NCI-H2171 treated with DMSO at 0.1 percent for 48 hours (cell line): ENCODE measurements at regions not wholly inside any gene's neighbourhood (a gene's known extent, or its start where the extent isn't known, plus 50 kb on each side); places are given as distances from the start of the nearest gene placed in this dataset.
"Not testable (repeated sequence)": the region's sequence is repeated elsewhere in the genome, so short reads cannot be mapped to it uniquely, and the experiment has no call there.

Experiments used
- DNase-seq: peaks from one replicate; lab custom pipeline; 2025; lab: John Stamatoyannopoulos, UW

DNA sequence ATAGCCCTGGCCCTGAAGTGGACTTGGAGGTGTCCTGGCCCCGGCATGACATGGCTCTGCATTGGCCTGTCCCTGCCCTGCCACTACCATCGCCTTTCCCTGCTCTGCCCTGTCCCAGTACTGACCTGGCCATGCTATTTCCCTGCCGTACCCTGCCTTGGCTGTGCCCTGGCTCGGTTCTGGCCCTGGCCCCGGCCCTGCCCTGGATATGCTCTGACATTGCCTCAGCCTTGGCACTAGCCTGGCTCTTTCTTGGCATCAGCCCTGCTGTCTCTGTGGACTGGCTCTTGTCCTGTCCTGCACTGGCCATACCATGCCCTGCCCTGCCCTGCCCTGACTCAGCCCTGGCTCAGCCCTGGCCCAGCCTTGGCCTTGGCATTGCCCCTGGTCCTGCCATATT is 252.2 kb downstream of the TP53TG3F start:
- DNase-seq: not testable (repeated sequence)

DNA sequence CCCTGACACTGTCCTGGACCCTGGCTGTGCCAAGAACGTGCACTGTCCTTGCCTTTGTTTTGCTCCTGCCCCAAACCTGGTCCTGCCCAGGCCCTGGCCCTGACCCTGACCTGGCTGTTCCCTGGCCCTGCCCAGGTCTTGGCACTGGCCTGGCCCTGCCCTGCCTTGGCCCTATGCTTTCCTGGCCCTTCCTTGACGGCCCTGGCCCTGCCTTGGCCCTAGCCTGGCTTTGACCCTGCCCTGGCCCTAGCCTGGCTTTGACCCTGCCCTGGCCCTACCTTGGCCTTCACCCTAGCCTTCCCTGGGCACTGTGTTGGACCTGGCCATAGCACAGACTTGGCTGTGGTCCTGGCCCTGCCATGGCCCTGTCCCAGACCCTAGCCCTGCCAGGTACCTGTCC is 252.9 kb downstream of the TP53TG3F start:
- DNase-seq: not testable (repeated sequence)

DNA sequence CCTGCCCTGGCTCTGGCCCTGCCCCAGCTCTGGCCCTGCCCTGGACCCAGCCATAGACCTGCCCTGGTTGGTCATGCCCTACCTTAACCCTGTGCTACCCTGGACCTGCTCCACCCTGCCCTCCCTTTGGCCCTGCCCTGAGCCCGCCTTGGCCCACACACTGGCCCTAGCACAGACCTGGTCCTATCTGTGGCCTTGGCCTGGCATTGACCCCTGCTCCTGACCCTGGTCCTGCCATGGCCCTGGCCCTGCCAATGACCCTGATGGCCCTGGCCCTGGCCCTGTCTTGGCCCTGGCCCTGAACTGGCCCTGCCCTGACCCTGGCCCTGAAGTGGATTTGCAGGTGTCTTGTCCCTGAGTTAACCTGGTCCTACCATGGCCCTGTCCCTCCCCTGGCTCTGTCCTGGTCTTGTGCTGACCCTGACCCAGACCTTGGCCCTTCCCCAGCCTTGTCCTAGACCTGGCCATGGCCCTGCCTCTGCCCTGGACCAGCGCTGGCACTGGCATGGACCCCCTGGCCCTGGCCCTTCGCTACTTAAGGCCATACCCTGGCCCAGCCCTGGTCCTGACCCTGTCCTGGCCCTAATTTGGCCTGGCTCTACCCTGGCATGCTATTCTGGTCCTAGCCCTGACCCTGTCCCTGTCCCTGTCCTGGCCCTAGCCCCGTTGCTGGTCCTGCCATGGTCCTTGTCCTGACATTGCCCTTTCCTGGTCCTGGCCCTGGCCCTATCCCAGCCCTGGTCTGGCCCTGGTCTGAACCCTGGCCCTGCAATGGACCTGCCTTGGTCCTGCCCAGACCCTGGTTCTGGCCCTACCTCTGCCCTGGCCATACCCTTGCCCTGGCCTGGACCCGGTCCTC is 253.7 kb downstream of the TP53TG3F start:
- not testable (repeated sequence) for DNase-seq

DNA sequence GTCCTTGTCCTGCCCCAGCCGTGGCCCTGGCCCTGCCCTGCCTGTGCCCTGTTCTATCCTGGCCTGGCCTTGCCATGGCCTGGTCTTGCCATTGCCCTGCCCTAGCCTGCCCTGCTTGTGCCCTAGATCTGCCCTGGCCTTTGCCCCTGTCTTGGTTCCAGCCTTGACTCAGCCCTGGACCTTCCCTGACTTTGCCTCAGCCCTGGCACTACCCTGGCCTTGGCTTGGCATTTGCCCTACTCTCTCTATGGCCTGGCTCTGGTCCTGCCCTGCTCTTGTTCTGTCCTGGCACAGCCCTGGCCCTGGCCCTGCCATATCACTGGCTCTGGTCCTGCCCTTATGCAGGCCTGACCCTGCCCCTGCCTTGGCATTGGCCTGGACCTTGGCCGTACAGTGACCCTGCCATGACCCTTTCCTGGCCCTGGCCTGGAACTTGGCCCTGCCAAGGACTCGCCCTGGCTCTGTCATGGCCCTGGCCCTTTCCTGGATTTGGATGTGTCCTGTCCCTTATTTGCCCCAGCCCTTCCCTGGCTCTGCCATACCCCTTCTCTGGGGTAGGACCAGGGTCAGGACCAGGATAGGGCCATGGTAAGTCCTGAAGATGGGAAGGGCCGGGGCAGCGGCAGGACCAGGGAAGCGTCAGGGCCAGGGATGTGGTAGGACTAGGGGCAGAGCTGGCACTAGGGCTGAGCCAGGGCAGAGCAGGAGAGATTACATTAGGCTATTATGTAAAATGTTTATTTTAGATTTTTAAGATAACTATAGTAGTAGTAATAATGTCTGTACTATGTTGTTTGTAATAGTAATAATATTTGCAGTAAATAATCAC is 254.5 kb downstream of the TP53TG3F start:
- not testable (repeated sequence) for DNase-seq

DNA sequence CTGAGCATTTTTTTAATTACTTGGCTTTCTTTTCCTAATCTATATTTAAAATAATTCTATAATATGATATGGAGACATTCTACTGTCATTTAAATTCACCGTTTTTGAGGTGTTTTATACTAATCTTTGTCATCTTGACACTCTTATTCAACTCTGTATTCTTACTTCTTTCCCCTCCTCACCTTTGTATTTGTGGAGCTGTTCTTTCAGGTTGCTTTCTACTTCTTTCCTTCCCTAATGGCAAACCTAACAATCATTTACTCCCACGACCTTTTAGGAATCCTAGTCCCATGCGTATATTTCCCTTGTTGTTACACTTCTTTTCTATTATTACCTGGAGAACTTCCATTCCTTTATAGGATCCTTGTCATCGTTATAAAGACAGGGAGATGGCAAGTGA is 271.8 kb downstream of the TP53TG3F start:
- DNase-seq: not testable (repeated sequence)

DNA sequence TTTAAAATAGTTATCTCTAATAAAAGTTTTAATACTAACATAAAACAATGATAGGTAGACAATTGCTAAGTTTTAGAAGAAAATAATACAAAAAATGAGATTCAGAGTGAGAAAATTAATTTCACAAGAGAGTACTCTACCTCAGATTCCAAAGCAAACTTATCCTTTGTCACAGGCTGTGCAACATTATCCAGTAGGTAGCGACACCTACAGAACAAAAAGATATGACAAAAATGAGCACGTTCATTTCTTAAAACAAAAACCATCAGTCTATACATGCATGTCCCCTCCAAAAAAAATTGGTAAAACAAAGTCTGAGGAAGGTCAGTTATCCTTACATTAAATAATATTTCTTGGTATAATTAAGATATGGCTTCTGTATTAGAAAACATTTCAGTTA is 275.2 kb downstream of the TP53TG3F start:
- DNase-seq: not testable (repeated sequence)

DNA sequence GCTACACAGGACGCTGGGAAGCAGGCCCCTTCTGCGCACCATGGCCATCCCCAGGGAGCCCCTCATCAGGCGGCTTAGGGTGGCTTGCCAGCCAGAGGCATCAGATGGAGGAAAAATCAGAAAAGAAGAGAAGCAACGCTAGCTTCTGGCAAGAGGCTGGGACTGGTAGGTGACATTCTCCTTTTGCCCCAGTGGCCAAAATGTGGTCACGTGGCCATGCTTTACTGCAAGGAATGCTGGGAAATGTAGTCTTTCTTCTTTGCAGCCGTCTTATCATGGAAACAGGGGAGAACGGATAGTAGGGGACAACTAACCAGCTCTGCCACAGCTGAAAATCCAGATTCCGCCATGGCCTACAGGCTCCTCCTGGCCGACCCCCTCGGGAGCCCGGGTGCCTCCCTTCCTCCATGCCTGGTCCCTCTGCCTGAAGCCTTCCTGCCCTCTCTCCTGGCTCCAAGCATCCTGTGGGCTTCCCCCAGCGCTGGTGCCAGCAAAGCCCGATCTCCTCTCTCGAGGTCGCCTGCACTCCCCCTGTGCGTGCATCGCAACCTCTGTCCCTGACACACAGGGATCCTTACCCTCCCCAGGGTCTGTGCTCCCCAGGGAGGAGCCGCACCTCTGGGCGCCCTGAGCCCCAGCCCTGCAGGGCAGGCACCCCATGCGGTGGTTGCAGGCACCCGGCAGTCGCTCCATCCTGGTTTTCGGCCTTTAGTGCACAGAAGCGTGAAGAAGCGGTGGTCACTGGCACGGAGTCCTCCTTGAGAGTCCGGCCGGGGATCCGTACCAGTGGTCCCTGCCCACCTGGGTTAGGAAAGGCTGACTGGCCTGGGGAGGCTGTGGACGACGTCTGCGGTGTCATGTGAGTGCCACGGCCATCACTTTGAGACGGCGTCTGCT is 307.7 kb downstream of the TP53TG3F start:
- DNase-seq: not testable (repeated sequence)

DNA sequence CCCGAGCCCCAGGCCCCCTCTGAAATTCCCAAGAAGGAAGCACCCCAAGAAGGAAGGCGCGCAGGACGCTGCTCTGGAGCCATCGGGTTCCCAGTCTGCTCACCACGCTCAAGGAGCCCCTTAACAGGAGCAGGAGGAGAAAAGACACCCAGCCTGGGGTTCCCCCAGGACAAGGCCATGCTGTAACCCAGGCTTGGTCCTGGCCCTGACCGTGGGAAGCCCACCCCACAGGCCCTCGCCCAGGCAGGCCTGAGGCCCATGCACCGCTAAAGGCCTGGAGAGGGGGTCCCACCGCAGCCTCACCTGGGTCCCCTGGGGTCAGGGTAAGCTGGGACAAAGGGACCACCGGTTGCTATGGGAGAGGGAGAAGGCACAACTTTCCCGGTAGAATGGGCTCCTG is 309.3 kb downstream of the TP53TG3F start:
- DNase-seq: not testable (repeated sequence)

DNA sequence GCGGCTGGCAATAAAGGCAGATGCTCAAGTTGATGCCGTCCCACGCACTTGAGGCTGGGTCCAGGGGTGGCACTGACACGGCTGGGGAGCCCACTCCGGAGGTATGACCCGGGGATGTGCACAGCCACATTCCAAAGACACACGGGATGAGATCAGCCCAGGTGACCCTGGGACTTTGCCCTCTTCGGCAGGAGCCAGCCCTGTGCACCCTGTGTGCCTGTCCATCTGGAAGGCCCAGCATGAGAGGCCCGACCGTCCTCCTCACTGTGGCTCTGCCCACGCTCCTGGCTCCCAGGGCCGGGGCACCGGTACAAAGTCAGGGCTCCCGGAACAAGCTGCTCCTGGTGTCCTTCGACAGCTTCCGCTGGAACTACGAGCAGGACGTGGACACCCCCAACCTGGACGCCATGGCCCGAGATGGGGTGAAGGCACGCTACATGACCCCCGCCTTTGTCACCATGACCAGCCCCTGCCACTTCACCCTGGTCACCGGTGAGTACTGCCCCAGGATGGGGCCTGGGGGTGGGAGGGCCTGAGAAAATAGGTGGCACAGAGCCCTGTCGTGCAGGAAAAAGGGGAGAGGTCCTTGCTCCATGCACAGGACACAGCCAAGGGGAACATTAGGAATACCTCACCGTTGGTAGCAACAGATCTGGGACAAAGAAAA is 309.9 kb downstream of the TP53TG3F start:
- DNase-seq: not testable (repeated sequence)

DNA sequence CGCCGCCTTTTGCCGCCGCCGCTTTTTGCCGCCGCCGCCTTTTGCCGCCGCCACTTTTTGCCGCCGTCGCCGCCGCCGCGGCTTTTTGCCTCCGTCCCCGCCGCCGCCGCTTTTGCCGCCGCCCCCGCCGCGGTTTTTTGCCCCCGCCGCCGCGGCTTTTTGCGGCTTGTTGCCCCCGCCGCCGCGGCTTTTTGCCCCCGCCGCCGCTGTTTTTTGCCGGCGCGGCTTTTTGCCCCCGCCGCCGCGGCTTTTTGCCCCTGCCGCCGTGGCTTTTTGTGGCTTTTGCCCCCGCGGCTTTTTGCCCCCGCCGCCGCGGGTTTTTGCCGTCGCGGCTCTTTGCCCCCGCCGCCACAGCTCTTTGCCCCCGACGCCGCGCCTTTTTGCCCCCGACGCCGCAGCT is 311.1 kb downstream of the TP53TG3F start:
- DNase-seq: not testable (repeated sequence)

DNA sequence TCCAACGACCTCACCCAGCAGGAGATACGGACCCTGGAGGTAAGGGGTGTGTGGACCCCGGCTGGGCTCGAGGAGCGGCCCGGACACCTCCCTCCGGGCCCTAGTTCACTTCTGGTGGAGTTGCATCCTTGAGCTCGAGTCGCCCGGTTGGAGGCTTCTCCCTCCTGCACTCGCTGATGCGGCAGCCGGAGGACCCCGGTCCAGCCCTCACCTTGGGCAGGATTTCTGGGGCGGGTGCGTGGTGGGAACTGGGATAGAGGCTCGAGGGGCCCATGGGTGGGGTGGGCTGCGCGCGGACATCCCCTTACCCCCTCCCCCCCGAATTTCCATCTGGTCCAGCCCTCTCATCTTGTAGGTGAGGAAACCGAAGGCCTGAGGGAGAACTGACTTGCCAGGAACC is 311.8 kb downstream of the TP53TG3F start:
- DNase-seq: not testable (repeated sequence)

DNA sequence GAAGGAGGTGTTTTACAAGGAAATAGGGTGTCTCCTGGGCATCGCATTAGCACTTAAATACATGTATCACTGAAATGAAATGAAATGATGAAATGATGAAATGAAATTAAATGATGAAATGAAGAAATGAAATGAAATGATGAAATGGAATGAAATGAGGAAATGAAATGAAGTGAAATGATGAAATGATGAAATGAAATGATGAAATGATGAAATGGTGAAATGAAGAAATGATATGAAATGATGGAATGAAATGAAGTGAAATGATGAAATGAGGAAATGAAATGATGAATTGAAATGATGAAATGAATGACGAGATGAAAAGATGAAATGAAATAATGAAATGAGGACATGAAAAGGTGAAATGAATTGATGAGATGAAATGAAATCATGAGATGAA is 314.6 kb downstream of the TP53TG3F start:
- DNase-seq: not testable (repeated sequence)

DNA sequence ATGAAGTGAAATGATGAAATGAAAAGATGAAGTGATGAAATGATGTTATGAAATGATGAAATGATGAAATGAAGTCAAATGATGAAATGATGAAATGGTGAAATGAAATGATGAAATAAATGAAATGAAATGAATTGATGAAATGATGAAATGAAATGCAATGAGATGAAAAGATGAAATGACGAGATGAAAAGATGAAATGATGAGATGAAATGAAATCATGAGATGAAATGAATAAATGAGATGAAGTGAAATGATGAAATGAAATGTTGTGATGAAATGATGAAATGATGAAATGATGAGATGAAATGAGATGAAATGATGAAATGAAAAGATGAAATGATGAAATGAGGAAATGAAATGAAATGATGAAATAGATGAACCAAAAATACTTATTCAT is 315.3 kb downstream of the TP53TG3F start:
- not testable (repeated sequence) for DNase-seq

DNA sequence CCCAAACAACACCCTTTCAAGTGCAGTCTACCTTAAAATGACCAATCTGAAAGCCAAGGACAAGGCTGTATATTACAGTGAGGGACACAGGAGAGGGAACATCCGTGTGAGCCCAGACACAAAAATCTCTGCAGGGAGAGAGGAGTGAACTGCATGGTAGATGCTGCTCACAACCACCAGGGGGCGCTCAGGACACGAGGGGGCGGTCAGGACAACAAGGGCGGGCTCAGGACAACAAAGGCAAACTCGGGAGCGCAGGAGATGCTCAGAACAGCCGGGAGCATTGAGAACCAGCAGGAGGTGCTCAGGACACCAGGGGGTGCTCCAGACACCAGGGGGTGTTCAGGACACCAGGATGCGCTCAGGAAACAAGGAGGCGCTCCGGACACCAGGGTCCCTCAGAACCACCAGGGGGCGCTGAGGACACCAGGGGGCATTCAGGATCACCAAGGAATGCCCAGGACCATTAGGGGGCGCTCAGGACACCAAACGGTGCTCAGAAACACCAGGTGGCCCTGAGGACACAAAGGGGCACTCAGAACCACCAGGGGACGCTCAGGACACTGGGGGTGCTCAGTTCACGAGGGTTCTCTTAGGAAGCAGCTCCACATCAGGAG is 357.0 kb downstream of the TP53TG3F start:
- not testable (repeated sequence) for DNase-seq

DNA sequence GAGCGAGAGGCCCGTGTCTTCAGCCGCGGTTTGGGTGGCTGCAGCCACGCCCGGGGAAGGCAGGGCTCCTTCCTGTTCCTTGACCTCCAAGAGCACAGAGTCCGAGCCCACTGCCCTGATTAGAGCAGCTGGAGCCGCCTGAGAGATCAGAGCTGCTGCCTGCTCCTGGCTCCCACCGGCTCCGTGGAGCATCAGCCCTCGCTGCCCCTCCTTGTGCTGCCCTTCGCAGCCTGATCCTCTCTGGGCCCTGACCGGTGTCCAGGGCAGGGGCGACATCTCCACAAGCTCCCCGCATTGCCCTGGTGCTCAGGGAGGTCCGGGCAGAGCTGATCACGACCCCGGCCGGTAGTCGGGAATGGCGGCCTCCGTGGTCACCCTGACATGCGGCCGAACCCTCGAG is 365.3 kb downstream of the TP53TG3F start:
- not testable (repeated sequence) for DNase-seq

DNA sequence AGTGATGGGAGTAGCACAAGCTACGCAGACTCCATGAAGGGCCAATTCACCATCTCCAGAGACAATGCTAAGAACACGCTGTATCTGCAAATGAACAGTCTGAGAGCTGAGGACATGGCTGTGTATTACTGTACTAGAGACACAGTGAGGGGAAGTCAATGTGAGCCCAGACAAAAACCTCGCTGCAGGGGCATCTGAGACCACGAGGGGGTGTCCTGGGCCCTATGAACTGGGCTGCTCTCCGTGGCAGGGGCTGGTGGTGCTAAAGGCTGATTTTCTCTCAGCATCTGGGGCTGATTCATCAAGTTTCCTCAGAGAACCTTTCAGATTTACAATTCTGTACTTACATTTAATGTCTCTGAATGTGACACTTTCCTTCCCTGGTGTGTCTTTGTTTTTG is 368.1 kb downstream of the TP53TG3F start:
- DNase-seq: not testable (repeated sequence)

DNA sequence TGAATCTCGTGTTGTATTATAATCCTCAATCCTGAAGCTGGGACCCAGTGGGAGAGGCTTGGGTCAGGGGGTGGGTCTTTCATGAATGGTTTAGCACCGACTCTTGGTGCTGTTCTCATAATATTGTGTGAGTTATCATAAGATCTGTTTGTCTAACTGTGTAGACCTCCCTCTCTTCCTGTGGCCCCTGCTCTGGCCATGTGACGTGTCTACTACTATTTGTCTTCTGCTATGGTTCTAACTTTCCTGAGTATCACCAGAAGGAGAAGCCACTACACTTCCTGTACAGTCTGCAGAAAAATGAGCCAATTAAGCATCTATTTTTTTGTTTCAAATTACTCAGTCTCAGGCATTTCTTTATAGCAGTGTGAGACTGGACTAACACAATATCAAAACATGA is 379.7 kb downstream of the TP53TG3F start:
- DNase-seq: not testable (repeated sequence)

DNA sequence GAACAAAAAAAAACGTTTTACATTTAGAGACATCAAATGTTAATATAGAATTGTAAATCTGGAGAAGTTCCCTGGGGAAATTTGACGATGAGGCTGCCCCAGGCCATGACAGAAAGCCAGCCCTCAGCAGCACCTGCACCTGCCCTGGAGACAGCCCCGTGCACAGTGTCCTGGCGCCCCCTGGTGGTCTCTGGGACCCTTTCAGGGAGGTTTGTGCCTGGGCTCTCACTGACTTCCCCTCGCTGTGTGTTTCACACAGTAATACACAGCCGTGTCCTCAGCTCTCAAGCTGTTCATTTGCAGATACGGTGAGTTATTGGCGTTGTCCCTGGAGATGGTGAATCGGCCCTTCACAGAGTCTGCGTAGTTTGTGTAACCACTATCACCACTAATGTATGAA is 385.1 kb downstream of the TP53TG3F start:
- DNase-seq: peak; percentile 1
